Uterus (tissue), 3 donors: ENCODE measurements at regions not wholly inside any gene's neighbourhood (a gene's known extent, or its start where the extent isn't known, plus 50 kb on each side); places are given as distances from the start of the nearest gene placed in this dataset.

Experiments
- DNase-seq, 2 donors: peaks; one replicate each; pipeline ENCODE4 v3.0.0-alpha.2; 2019 to 2020
- H3K27ac ChIP-seq, 2 donors: fragments of 200-600 bp; sonication (generic); 1 replicate in 1 of 2; 2 replicates in 1 of 2; pipeline ENCODE4 v1.5.1; 2016 to 2018
- H3K27me3 ChIP-seq, 2 donors: fragments of 200-600 bp; sonication (generic); one replicate each; pipeline ENCODE4 v1.5.1; 2018 to 2019; ENCODE audit warnings: control low read depth in 1 of 2
- H3K36me3 ChIP-seq, 2 donors: fragments of 200-600 bp; sonication (generic); one replicate each; pipeline ENCODE4 v1.5.1; 2019; ENCODE audit warnings: control low read depth in 1 of 2
- H3K4me1 ChIP-seq, 2 donors: fragments of 200-600 bp; sonication (generic); one replicate each; pipeline ENCODE4 v1.5.1; 2018 to 2019; ENCODE audit warnings: control low read depth in 1 of 2
- H3K4me3 ChIP-seq, 2 donors: fragments of 200-600 bp; sonication (generic); 1 replicate in 1 of 2; 2 replicates in 1 of 2; pipeline ENCODE4 v1.5.1; 2018 to 2019; ENCODE audit warnings: mild to moderate bottlenecking in 1 of 2
- H3K9me3 ChIP-seq, 2 donors: fragments of 200-600 bp; sonication (generic); one replicate each; pipeline ENCODE4 v1.5.1; 2019; ENCODE audit warnings: control low read depth in 1 of 2
- CTCF ChIP-seq, 4 experiments: fragments of 200-600 bp in 2 of 4; fragments of 450-650 bp in 2 of 4; sonication (generic) in 2 of 4; IDR thresholded peaks; one replicate each; pipeline ENCODE4 v1.5.1; 2016 to 2019; ENCODE audit warnings: antibody characterized with exemption in 4 of 4, mild to moderate bottlenecking in 2 of 4, moderate library complexity in 1 of 4
- POLR2A ChIP-seq, 2 donors: fragments of 450-650 bp; IDR thresholded peaks; one replicate each; pipeline ENCODE4 v1.6.1; 2016; ENCODE audit warnings: antibody characterized with exemption in 2 of 2, mild to moderate bottlenecking in 1 of 2, moderate library complexity in 1 of 2
- intact Hi-C: fragments of 100-400 bp; cut with DNase I; formaldehyde crosslinking; loops from one replicate; pipeline ENCODE4 v1.15.1; 2023; ENCODE audit warnings: low total_unique reads
- donor health status: DM: yes; HTN: yes; CAD: no.

DNA sequence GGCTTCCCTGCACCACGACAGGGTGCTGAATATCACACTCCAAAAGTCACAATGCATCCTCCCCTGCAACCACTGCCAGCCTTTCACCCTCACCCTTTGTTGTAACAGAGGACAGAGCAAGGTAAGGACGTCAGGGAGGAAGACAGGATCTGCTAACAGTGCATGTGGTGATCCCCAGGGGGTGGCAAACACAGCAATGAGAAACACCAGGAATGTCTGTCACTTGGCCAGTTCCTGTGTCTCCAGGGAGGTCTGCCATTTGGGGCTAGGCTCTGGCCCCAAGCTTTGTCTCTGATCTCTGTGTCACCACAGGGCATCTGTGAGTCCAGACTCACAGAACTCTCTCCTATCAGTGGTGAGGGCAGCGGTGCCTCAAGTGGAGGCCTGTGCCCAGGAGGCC, 54.3 kb upstream of the SLC24A5 start:
- Histone ChIP-seq H3K9me3 (no peaks in the 10 kb centered on the region), H3K27ac (no peak overlapping the region), H3K36me3 (no peaks in the 10 kb centered on the region), H3K4me1 (no peaks in the 10 kb centered on the region), H3K27me3 (no peaks in the 10 kb centered on the region), H3K4me3 (no peak overlapping the region)
- no peak for DNase-seq
- intact Hi-C loops = no loop called here
- TF ChIP-seq CTCF (IDR thresholded peaks at IDR 0.05) (no peak), POLR2A (IDR thresholded peaks at IDR 0.05) (no peak)
